Smooth muscle cell (in vitro differentiated cells): ENCODE measurements at regions not wholly inside any gene's neighbourhood (a gene's known extent, or its start where the extent isn't known, plus 50 kb on each side); places are given as distances from the start of the nearest gene placed in this dataset.

ENCODE experiments used
- DNase-seq: peaks from one replicate; lab custom pipeline; 2025; ENCODE audit not compliant: unreplicated experiment; lab: John Stamatoyannopoulos, UW
- H2AFZ ChIP-seq: fragments of 200-600 bp; sonication (generic); 2 replicates; pipeline ENCODE4 v1.6.0; 2016; ENCODE audit warnings: antibody characterized with exemption, low read depth, mild to moderate bottlenecking
- H3F3A ChIP-seq: fragments of 200-600 bp; sonication (generic); 2 replicates; pipeline ENCODE4 v1.6.0; 2017; ENCODE audit warnings: antibody characterized with exemption, low read depth
- H3K27ac ChIP-seq: fragments of 200-600 bp; sonication (generic); 2 replicates; pipeline ENCODE4 v1.5.1; 2016; ENCODE audit warnings: low read depth, mild to moderate bottlenecking
- H3K27me3 ChIP-seq: fragments of 200-600 bp; sonication (generic); 2 replicates; pipeline ENCODE4 v1.6.1; 2016; ENCODE audit warnings: low read depth, mild to moderate bottlenecking
- H3K36me3 ChIP-seq: fragments of 200-600 bp; sonication (generic); 2 replicates; pipeline ENCODE4 v1.5.1; 2016; ENCODE audit warnings: low read depth
- H3K4me1 ChIP-seq: fragments of 200-600 bp; sonication (generic); 2 replicates; pipeline ENCODE4 v1.5.1; 2016; ENCODE audit warnings: low read depth
- H3K4me2 ChIP-seq: fragments of 200-600 bp; sonication (generic); 2 replicates; pipeline ENCODE4 v1.6.0; 2016; ENCODE audit warnings: mild to moderate bottlenecking
- H3K4me3 ChIP-seq: fragments of 200-600 bp; sonication (generic); 2 replicates; pipeline ENCODE4 v1.5.1; 2016; ENCODE audit warnings: mild to moderate bottlenecking
- H3K79me2 ChIP-seq: fragments of 200-600 bp; sonication (generic); 2 replicates; pipeline ENCODE4 v1.6.0; 2016; ENCODE audit warnings: low read depth, mild to moderate bottlenecking
- H3K9ac ChIP-seq: fragments of 200-600 bp; sonication (generic); 2 replicates; pipeline ENCODE4 v1.6.0; 2016; ENCODE audit warnings: low read depth
- H3K9me3 ChIP-seq: fragments of 200-600 bp; sonication (generic); replicated peaks from 2 replicates; pipeline ENCODE4 v1.5.1; 2016; ENCODE audit warnings: low read depth
- H4K20me1 ChIP-seq: fragments of 200-600 bp; sonication (generic); 2 replicates; pipeline ENCODE4 v1.6.0; 2016; ENCODE audit warnings: low read depth
- CTCF ChIP-seq: fragments of 200-600 bp; sonication (generic); IDR thresholded peaks from 2 replicates; pipeline ENCODE4 v1.5.1; 2017; ENCODE audit warnings: borderline replicate concordance, mild to moderate bottlenecking, antibody characterized with exemption; ENCODE audit not compliant: insufficient read depth, poor library complexity, severe bottlenecking
- WGBS: methylation state at CpG from one replicate; pipeline ENCODE4 v1.1.7; 2016; ENCODE audit warnings: low lambda C conversion rate; 5-methylcytosine and 5-hydroxymethylcytosine counted together

GRCh38 chr16:7044331-7044730, 288.3 kb upstream of the RBFOX1 start:
- no peaks in the 10 kb centered on the region for H3F3A ChIP-seq
- no peaks in the 10 kb centered on the region for H3K9me3 ChIP-seq
- no peaks in the 10 kb centered on the region for H3K4me1 ChIP-seq
- no peak overlapping the region for H3K27ac ChIP-seq
- no peaks in the 10 kb centered on the region for H4K20me1 ChIP-seq
- no peak overlapping the region for H3K4me2 ChIP-seq
- DNase-seq, result no peak
- no peak overlapping the region for H3K9ac ChIP-seq
- no peaks in the 10 kb centered on the region for H3K79me2 ChIP-seq
- H3K27me3 ChIP-seq, result no peaks in the 10 kb centered on the region
- H3K36me3 ChIP-seq, result no peaks in the 10 kb centered on the region
- H2AFZ ChIP-seq, result no peak overlapping the region
- 79% methylated on average over 6 of the region's 6 CpGs for WGBS
- TF ChIP-seq CTCF, result no peak
- H3K4me3 ChIP-seq, result no peak overlapping the region

- Histone ChIP-seq H3K4me1 (no peaks in the 10 kb centered on the region), H3K9ac (no peak overlapping the region), H3K4me2 (no peak overlapping the region), H3K36me3 (no peaks in the 10 kb centered on the region), H3K9me3 (no peaks in the 10 kb centered on the region), H3K4me3 (no peak overlapping the region), H4K20me1 (no peaks in the 10 kb centered on the region), H3F3A (no peaks in the 10 kb centered on the region), H3K27ac (no peak overlapping the region), H3K79me2 (no peaks in the 10 kb centered on the region), H2AFZ (no peak overlapping the region), H3K27me3 (no peaks in the 10 kb centered on the region)
- WGBS, result 59% methylated on average over 4 of the region's 4 CpGs
- TF ChIP-seq CTCF, result no peak
- DNase-seq, result no peak
Observed at GRCh38 chr16:7038475-7038874, 294.2 kb upstream of the RBFOX1 start.

GRCh38 chr16:7037495-7037894, 295.1 kb upstream of the RBFOX1 start:
- Histone ChIP-seq H3F3A (no peaks in the 10 kb centered on the region), H4K20me1 (no peaks in the 10 kb centered on the region), H3K79me2 (no peaks in the 10 kb centered on the region), H3K9me3 (no peaks in the 10 kb centered on the region), H2AFZ (no peak overlapping the region), H3K4me2 (no peak overlapping the region), H3K27ac (no peak overlapping the region), H3K4me1 (no peaks in the 10 kb centered on the region), H3K4me3 (no peak overlapping the region), H3K27me3 (no peaks in the 10 kb centered on the region), H3K9ac (no peak overlapping the region), H3K36me3 (no peaks in the 10 kb centered on the region)
- no peak for DNase-seq
- WGBS, result 89% methylated on average over 4 of the region's 4 CpGs
- TF ChIP-seq CTCF, result no peak

GRCh38 chr16:7031031-7031430, 301.6 kb upstream of the RBFOX1 start:
- Histone ChIP-seq H3K27ac (no peak overlapping the region), H3K4me3 (no peak overlapping the region), H3K4me2 (no peak overlapping the region), H3F3A (no peaks in the 10 kb centered on the region), H2AFZ (no peak overlapping the region), H3K4me1 (no peaks in the 10 kb centered on the region), H3K9me3 (no peaks in the 10 kb centered on the region), H3K27me3 (no peaks in the 10 kb centered on the region), H3K36me3 (no peaks in the 10 kb centered on the region), H4K20me1 (no peaks in the 10 kb centered on the region), H3K79me2 (no peaks in the 10 kb centered on the region), H3K9ac (no peak overlapping the region)
- WGBS, result 93% methylated on average over 2 of the region's 2 CpGs
- no peak for TF ChIP-seq CTCF
- DNase-seq, result no peak
